HG03442 (cell line): ENCODE measurements at regions not wholly inside any gene's neighbourhood (a gene's known extent, or its start where the extent isn't known, plus 50 kb on each side); places are given as distances from the start of the nearest gene placed in this dataset.
A peak's percentile ranks its signal among the peaks of the same experiment; 100 is the strongest.
"Not testable (repeated sequence)": the region's sequence is repeated elsewhere in the genome, so short reads cannot be mapped to it uniquely, and the experiment has no call there.

ENCODE experiments used
- ATAC-seq: cut with Tn5 transposase; IDR thresholded peaks from one replicate; pipeline ENCODE4 v1.9.1; 2021; ENCODE audit warnings: mild to moderate bottlenecking, moderate library complexity; ENCODE audit not compliant: unreplicated experiment

- ATAC-seq, result no peak
Measured at GRCh38 chr5:89320421-89321277, 437.7 kb upstream of the MEF2C start.

GRCh38 chr5:89317838-89318237, 434.9 kb upstream of the MEF2C start:
- not testable (repeated sequence) for ATAC-seq

DNA sequence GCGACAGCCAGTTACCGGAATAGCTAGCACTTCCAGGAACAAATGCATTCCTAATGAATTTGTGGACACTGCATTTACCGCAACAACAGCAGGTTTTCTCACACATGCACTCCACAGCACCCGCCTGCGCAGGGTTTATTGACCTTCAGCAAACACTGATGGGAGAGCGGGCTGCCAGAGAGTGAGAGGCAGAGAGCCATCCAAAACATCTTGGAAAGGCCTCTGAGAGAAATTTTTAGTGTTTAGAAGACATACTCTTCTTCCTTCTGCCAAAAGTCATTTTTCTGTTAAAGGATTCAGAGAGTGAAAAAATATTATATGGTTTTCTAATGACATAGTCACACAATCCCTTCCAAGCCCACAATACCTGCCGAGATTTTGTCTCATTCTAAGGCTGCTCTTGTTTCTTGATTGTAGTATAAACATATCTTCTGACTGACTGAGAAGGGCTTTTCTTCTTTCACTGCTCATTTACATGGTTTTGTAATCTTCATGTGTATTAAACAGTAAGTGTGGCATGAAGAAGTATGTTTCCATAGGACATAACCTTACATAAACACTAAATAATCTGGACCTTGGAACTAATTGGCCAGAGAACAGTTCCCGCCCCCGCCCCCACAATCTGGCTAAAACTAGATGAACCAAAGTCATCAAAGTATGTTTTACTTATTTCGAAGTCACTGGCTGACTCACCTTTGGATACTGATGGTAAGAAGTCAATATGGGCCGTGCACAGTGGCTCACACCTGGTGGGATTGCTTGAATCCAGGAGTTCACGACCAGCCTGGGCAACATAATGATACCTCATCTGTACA, 432.5 kb upstream of the MEF2C start:
- no peak for ATAC-seq

GRCh38 chr5:89313804-89314588, 431.0 kb upstream of the MEF2C start:
- peak; percentile 97 for ATAC-seq

- ATAC-seq, result no peak
Measured at GRCh38 chr5:89313044-89313443, 430.1 kb upstream of the MEF2C start.

GRCh38 chr5:89309268-89309667, 426.3 kb upstream of the MEF2C start:
- no peak for ATAC-seq

- peak; percentile 94 for ATAC-seq
Measured at GRCh38 chr5:89308606-89309040, 425.6 kb upstream of the MEF2C start.

- ATAC-seq, result no peak
Measured at GRCh38 chr5:89307972-89308371, 425.0 kb upstream of the MEF2C start.

GRCh38 chr5:89307141-89307540, 424.2 kb upstream of the MEF2C start:
- ATAC-seq, result not testable (repeated sequence)

DNA sequence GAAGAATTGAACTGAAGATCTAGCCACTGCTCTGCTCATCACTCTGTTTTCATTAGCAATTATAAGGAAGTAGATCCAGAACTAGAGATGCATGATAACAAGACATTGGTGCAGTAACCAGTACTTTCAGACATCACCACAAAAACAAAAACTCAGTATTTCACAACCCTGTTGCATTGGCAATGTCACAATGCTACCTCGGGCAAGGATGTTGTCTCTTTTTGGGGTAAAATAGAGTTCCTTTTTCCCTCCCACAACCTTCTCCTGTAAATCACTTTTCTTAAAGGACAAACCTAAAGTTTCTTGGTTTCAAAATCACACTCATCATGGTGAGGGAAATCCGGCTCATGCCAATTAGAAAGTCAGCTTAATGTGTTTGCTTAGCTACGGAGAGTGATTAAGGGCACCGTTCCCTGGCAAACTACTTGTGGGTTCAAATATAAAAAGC, 420.1 kb upstream of the MEF2C start:
- peak; percentile 63 for ATAC-seq

DNA sequence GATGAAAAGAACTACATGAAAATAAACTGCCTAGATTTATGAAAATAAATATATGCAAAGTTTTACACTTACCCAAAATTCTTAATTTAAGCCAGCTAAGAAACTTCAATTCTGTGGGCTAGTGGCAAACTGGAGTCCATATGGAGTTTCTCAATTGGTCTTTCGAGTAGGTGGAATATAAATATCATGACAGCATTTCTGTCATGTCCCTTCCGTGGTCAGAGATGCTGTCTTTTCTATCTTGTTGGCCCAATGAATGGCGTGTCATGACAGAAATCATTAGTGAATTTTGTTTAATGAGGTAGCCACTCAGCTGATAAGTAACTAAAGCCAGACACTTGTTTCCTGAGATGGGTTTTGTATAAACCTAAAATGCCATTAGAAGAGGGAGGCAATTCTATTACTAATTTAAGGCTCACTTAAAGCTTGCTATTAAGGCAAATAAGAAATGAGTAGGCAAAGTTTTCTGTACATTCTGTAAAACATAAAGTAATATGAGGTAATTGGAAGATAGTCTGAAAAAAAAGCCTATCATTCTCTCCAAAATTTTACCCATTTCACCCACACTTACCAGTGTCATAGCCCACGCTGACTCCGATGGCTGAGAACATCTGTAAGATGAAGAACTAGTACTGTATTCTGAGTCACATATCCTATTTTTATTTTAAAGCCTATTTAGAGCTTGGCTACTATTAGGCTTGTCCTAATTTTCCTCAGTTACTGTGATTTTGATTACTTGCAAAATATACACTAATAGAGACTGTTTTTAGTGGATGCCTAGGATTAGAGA, 419.3 kb upstream of the MEF2C start:
- ATAC-seq, result peak; percentile 39

DNA sequence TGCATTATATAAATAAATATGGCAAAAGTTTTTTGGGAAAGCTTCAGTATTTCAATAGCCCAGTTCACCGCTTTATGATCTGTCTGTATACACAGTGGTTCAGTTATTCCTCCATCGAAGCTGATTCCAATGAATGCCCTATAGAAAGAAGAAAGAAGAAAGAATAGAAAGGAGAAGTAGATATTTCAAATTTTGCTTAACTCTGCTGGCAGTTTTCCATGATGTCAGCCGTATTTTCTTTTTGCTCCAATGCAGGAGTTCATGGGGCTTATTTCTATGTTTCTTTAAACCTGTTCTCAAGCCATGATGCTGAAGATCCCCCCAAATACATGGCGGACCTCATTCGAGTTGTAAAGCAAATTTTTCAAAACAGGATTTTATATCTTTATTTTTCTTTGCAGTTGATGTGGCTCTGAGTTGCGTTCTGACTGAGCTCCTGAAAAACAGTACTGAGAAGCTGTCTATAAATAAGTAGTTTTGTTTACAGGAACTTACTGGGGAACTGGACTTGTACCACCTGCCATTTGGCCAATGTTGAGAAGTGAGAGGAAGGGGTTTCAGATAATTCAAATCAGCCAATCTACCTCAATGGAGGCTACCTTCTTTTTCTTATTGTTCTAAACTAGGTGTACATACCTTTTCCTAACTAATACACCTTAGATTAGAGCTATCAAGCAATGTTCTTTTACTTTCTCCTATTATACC, 418.5 kb upstream of the MEF2C start:
- peak; percentile 71 for ATAC-seq

GRCh38 chr5:89300426-89300970, 417.5 kb upstream of the MEF2C start:
- ATAC-seq, result no peak

DNA sequence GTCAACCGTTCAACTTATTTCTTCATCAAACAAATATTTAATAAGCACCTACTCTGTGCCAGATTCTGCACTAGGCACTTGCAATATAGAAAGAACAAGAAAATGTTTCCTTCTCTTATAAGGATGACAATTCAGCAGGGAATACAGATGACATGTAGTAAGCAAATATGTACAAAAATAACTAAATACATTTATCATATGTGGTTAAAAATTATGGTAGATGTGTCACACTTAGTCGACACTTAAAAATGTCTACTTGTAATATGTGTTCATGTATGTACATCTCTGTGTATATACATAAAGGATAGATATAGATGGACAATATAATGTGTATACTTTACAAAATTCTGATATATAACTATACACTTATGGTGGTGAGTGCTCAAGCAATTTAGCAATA, 417.0 kb upstream of the MEF2C start:
- ATAC-seq, result no peak

DNA sequence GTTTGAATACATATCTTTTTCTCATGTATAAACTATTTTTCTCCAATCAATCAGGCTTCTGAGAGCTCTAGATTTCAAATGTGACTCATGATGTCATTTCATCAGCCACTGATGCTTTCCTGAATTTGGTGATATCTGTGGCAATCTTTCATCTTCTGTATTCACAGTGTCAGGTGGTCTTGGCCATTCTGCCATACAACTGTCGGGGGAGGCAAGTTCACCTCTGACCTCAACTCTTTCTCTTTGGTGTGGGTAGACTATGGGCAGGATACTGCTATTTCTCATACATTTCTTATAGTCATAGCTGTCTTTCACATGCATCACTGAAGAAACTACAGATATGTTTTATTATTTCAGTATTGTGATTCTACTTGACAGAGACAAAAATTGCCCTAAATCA, 414.1 kb upstream of the MEF2C start:
- peak; percentile 59 for ATAC-seq

DNA sequence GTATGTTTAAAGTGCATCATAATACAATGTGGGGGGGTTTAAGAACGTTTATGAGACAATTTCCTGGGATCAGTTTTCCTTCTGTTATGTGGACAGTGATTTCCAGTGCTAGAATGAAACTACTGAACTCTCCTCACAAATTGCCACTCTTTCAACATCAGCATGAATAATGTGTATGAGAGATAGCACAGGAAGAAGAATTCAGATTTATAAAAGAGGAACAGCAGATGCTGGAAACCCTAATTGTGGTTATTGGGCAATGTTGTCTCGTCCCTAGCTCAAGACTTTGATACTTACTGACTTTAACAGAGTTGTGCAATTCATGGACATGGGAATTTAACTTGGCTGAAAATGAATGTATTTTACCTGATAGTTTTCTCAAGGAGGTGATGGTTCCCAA, 410.8 kb upstream of the MEF2C start:
- no peak for ATAC-seq

- no peak for ATAC-seq
Measured at GRCh38 chr5:89292487-89292886, 409.5 kb upstream of the MEF2C start.

DNA sequence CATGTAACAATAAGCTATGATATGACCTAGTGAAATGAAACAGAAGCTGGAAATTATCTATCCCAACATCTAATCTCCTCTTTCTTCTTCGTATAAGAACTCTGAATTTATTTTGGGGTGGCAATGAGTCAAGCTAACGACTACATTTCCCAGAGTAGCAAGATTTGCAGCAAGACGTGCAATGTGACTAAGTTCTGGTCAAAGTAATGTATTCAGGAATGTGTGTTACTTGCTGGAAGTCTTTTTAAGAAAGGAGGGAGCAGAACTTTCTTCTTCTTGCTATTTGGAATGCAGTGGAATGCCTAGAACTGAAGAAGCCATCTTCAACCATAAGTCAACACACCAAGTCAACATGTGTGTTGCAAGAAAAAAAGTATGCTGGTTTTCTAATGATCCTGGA, 406.6 kb upstream of the MEF2C start:
- no peak for ATAC-seq

DNA sequence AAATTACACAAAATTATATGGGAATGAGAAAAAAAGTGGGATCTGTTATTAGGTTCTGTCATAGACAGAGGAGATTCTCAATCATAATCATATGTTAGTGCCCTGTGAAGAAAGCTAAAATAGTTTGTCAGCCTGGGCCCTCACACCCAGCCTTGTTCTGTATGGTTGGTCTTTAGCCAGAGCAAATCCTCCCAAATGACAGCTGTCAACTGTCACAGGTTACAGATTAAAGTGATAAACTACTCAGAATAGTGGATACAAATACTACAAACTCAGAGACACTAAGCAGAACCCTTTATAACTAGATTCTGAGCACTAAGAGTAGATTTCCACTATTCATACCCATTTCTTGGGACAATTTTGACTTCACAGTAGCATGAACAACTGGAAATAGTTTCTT, 405.0 kb upstream of the MEF2C start:
- ATAC-seq, result no peak
